ENCODE measurements at regions not wholly inside any gene's neighbourhood (a gene's known extent, or its start where the extent isn't known, plus 50 kb on each side); places are given as distances from the start of the nearest gene placed in this dataset.

DNA sequence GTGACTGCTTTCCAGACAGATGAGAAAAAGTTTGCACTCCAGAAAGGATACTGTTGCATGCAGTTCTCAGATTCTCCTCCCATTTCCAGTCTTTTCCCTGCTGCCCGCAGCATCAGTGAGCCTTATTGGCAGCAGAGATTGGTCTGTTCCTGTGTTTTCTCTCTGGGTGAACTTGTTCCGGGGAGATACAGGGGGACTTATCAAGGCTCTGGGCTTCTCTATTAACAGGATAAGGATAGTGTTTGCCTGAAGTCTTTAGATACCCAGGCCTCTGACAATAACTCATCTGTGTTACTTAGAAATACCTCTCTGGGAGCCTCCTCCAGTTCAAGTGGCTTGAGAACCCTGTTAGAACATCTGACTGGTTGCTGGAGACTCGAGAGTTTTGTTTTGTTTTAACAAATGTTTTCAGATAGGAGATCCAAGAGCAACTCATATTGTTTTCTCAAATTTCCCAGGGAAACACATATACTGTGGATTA is 154.7 kb downstream of the BLID start:
- peaks cover 22 to 31% of the 10 kb centered on the region in 2 donors for H3K4me1 ChIP-seq (replicated peaks in 1 of 2)
- ATAC-seq (replicated peaks in 6 of 8), result peak in 2 of 8 experiments; percentile 29 to 68
- H3K27ac ChIP-seq, result no peak overlapping the region
- in situ Hi-C loops (cut with MboI; ENCODE audit: low pct_unique_long_range_greater_than_20kb in 2 of 9, low sequenced_read_pairs in 9 of 9, unreplicated experiment in 9 of 9), result no loop called here
- 20 to 100% (median 64%) methylated on average over 1 to 3 of the region's 3 CpGs; no CpG with 5 or more reads in 2 of the 10 experiments for WGBS, 10 experiments
- H3K4me3 ChIP-seq, result no peak overlapping the region

- ATAC-seq (replicated peaks in 6 of 8), result no peak
- 25 to 92% (median 61%) methylated on average over 2 to 5 of the region's 5 CpGs for WGBS, 10 experiments
- H3K4me3 ChIP-seq, result no peak overlapping the region
- H3K27ac ChIP-seq, result no peak overlapping the region
- H3K4me1 ChIP-seq (replicated peaks in 1 of 2), result peaks cover 7 to 10% of the 10 kb centered on the region in 2 donors
- in situ Hi-C loops (cut with MboI; ENCODE audit: low pct_unique_long_range_greater_than_20kb in 2 of 9, low sequenced_read_pairs in 9 of 9, unreplicated experiment in 9 of 9), result no loop called here
Measured at GRCh38 chr11:121958971-121959325, 157.1 kb downstream of the BLID start.

- ATAC-seq (replicated peaks in 6 of 8), result no peak
- in situ Hi-C loops (cut with MboI; ENCODE audit: low pct_unique_long_range_greater_than_20kb in 2 of 9, low sequenced_read_pairs in 9 of 9, unreplicated experiment in 9 of 9), result no loop called here
- WGBS, 10 experiments, result 36 to 80% (median 71%) methylated on average over 1 to 3 of the region's 3 CpGs; no CpG with 5 or more reads in 1 of the 10 experiments
- Histone ChIP-seq H3K27ac (no peak overlapping the region), H3K4me3 (no peak overlapping the region), H3K4me1 (replicated peaks in 1 of 2) (peaks cover 7 to 10% of the 10 kb centered on the region in 2 donors)
Measured at GRCh38 chr11:121958323-121958970, 157.6 kb downstream of the BLID start.

DNA sequence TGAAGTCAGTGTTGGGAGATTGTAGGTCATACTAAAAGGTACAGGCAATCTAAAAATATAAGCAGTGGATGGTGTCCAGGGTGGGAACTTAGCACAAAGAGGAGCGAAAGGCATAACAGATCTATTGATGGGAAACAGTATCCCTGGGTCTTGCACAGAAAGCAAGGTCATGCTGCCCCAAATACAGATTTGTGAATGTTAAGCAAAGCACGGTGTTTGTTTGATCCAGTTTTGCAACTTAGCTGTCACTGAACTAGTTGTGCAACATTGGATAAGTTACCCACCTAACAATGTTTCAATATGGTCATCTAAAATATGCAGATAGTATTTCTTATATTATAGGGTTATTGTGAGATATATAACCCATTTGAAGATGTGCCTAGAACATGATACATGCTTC is 162.9 kb downstream of the BLID start:
- in situ Hi-C loops (cut with MboI; ENCODE audit: low pct_unique_long_range_greater_than_20kb in 2 of 9, low sequenced_read_pairs in 9 of 9, unreplicated experiment in 9 of 9), result no loop called here
- WGBS, 10 experiments, result 65 to 100% (median 83%) methylated on average over 1 to 2 of the region's 2 CpGs; no CpG with 5 or more reads in 3 of the 10 experiments
- ATAC-seq (replicated peaks in 6 of 8), result no peak
- Histone ChIP-seq H3K27ac (no peak overlapping the region), H3K4me3 (no peak overlapping the region), H3K4me1 (replicated peaks in 1 of 2) (no peaks in the 10 kb centered on the region)

GRCh38 chr11:121950160-121950559 is 165.9 kb downstream of the BLID start:
- 75 to 100% (median 94%) methylated on average over 1 to 3 of the region's 3 CpGs; no CpG with 5 or more reads in 2 of the 10 experiments for whole genome bisulfite sequencing, 10 experiments
- H3K4me3 ChIP-seq, result no peak overlapping the region
- no peaks in the 10 kb centered on the region for H3K4me1 ChIP-seq (replicated peaks in 1 of 2)
- no peak for ATAC-seq (replicated peaks in 6 of 8)
- in situ Hi-C loops (cut with MboI; ENCODE audit: low pct_unique_long_range_greater_than_20kb in 2 of 9, low sequenced_read_pairs in 9 of 9, unreplicated experiment in 9 of 9), result no loop called here
- H3K27ac ChIP-seq, result no peak overlapping the region

GRCh38 chr11:121946514-121946913 is 169.5 kb downstream of the BLID start:
- in situ Hi-C loops (cut with MboI; ENCODE audit: low pct_unique_long_range_greater_than_20kb in 2 of 9, low sequenced_read_pairs in 9 of 9, unreplicated experiment in 9 of 9), result loop anchor here in 1 of 9 experiments (25.0 kb wide), 1 partner anchor 284 kb away; no protein-coding TSS in a partner anchor
- Histone ChIP-seq H3K27ac (no peak overlapping the region), H3K4me3 (no peak overlapping the region), H3K4me1 (replicated peaks in 1 of 2) (no peaks in the 10 kb centered on the region)
- 71 to 100% (median 98%) methylated on average over 1 to 3 of the region's 3 CpGs for WGBS, 10 experiments
- no peak for ATAC-seq (replicated peaks in 6 of 8)

GRCh38 chr11:121944556-121945230 is 171.3 kb downstream of the BLID start:
- no peak overlapping the region for H3K4me3 ChIP-seq
- 4 to 55% (median 30%) methylated on average over 2 to 4 of the region's 4 CpGs for WGBS, 10 experiments
- in situ Hi-C loops (cut with MboI; ENCODE audit: low pct_unique_long_range_greater_than_20kb in 2 of 9, low sequenced_read_pairs in 9 of 9, unreplicated experiment in 9 of 9), result loop anchor here in 1 of 9 experiments (25.0 kb wide), 1 partner anchor 282 kb away; no protein-coding TSS in a partner anchor
- no peaks in the 10 kb centered on the region for H3K4me1 ChIP-seq (replicated peaks in 1 of 2)
- no peak overlapping the region for H3K27ac ChIP-seq
- ATAC-seq (replicated peaks in 6 of 8), result no peak

DNA sequence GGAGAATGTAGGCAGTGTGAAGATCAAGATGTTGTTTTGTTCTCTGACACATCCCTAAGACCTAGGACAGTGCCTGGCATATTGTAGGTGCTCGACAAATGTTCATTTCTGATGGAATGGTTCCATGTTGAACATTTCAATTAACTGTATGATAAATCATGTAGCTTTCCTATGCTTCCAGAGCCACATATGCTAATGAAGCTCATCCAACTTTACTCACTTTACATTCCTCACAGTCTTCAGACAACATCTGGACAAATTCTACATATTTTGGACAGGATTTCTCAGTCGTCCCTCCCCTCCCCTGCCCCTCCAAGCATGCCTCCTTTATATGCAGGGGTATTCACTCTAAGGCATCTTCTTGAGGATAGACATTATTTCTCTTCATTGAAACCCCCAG is 177.9 kb downstream of the BLID start:
- Histone ChIP-seq H3K4me1 (replicated peaks in 1 of 2) (peaks cover 0 to 6% of the 10 kb centered on the region in 2 donors), H3K27ac (no peak overlapping the region), H3K4me3 (no peak overlapping the region)
- ATAC-seq (replicated peaks in 6 of 8), result peak in 2 of 8 experiments; percentile 58 to 59
- in situ Hi-C loops (cut with MboI; ENCODE audit: low pct_unique_long_range_greater_than_20kb in 2 of 9, low sequenced_read_pairs in 9 of 9, unreplicated experiment in 9 of 9), result loop anchor here in 1 of 9 experiments (25.0 kb wide), 1 partner anchor 276 kb away; no protein-coding TSS in a partner anchor
- 0 to 83% (median 32%) methylated on average over 1 to 2 of the region's 2 CpGs; no CpG with 5 or more reads in 4 of the 10 experiments for WGBS, 10 experiments

GRCh38 chr11:121936781-121937447 is 179.1 kb downstream of the BLID start:
- no peak overlapping the region for H3K27ac ChIP-seq
- in situ Hi-C loops (cut with MboI; ENCODE audit: low pct_unique_long_range_greater_than_20kb in 2 of 9, low sequenced_read_pairs in 9 of 9, unreplicated experiment in 9 of 9), result loop anchor here in 1 of 9 experiments (25.0 kb wide), 1 partner anchor 275 kb away; no protein-coding TSS in a partner anchor
- 17 to 100% (median 44%) methylated on average over 1 to 5 of the region's 5 CpGs; no CpG with 5 or more reads in 2 of the 10 experiments for WGBS, 10 experiments
- no peak overlapping the region for H3K4me3 ChIP-seq
- ATAC-seq (replicated peaks in 6 of 8), result peak in 2 of 8 experiments; percentile 3 to 38
- peaks cover 0 to 7% of the 10 kb centered on the region in 2 donors for H3K4me1 ChIP-seq (replicated peaks in 1 of 2)

GRCh38 chr11:121936370-121936769 is 179.6 kb downstream of the BLID start:
- peak in 2 of 8 experiments; percentile 75 to 86 for ATAC-seq (replicated peaks in 6 of 8)
- no peak overlapping the region for H3K27ac ChIP-seq
- H3K4me1 ChIP-seq (replicated peaks in 1 of 2), result peaks cover 0 to 10% of the 10 kb centered on the region in 2 donors
- H3K4me3 ChIP-seq, result no peak overlapping the region
- WGBS, 10 experiments, result 14 to 100% (median 63%) methylated on average over 1 of the region's 1 CpG; no CpG with 5 or more reads in 5 of the 10 experiments
- in situ Hi-C loops (cut with MboI; ENCODE audit: low pct_unique_long_range_greater_than_20kb in 2 of 9, low sequenced_read_pairs in 9 of 9, unreplicated experiment in 9 of 9), result loop anchor here in 1 of 9 experiments (25.0 kb wide), 1 partner anchor 274 kb away; no protein-coding TSS in a partner anchor

GRCh38 chr11:121933694-121934093 is 182.3 kb downstream of the BLID start:
- ATAC-seq (replicated peaks in 6 of 8), result peak in 1 of 8 experiments; percentile 70
- 0 to 95% (median 50%) methylated on average over 2 of the region's 2 CpGs; no CpG with 5 or more reads in 2 of the 10 experiments for WGBS, 10 experiments
- no peak overlapping the region for H3K27ac ChIP-seq
- no peak overlapping the region for H3K4me3 ChIP-seq
- H3K4me1 ChIP-seq (replicated peaks in 1 of 2), result peaks cover 5 to 21% of the 10 kb centered on the region in 2 donors
- in situ Hi-C loops (cut with MboI; ENCODE audit: low pct_unique_long_range_greater_than_20kb in 2 of 9, low sequenced_read_pairs in 9 of 9, unreplicated experiment in 9 of 9), result loop anchor here in 1 of 9 experiments (25.0 kb wide), 1 partner anchor 271 kb away; no protein-coding TSS in a partner anchor

- no peak overlapping the region for H3K27ac ChIP-seq
- in situ Hi-C loops (cut with MboI; ENCODE audit: low pct_unique_long_range_greater_than_20kb in 2 of 9, low sequenced_read_pairs in 9 of 9, unreplicated experiment in 9 of 9), result loop anchor here in 1 of 9 experiments (25.0 kb wide), 1 partner anchor 271 kb away; no protein-coding TSS in a partner anchor
- ATAC-seq (replicated peaks in 6 of 8), result no peak
- 73 to 100% (median 91%) methylated on average over 1 to 8 of the region's 8 CpGs for WGBS, 10 experiments
- no peak overlapping the region for H3K4me3 ChIP-seq
- H3K4me1 ChIP-seq (replicated peaks in 1 of 2), result peaks cover 9 to 25% of the 10 kb centered on the region in 2 donors
Measured at GRCh38 chr11:121933294-121933693, 182.7 kb downstream of the BLID start.

Measured in motor neuron (in vitro differentiated cells).